WTC11 (cell line): ENCODE measurements at regions not wholly inside any gene's neighbourhood (a gene's known extent, or its start where the extent isn't known, plus 50 kb on each side); places are given as distances from the start of the nearest gene placed in this dataset.

Experiments used
- ATAC-seq: fragments of 200-7000 bp; cut with Tn5 transposase; 2 replicates; pipeline ENCODE4 v1.10.0; 2021; ENCODE audit warnings: mild to moderate bottlenecking, moderate library complexity
- CTCF ChIA-PET: fragments of 300-600 bp; sonication (Branson Sonifier 250); formaldehyde crosslinking; loops from one replicate; lab custom pipeline; 2021; ENCODE audit warnings: antibody characterized with exemption; lab: Charles Lee
- POLR2A ChIA-PET: fragments of 350-600 bp; sonication (Branson Sonifier 250); formaldehyde crosslinking; loops from one replicate; lab custom pipeline; 2021; ENCODE audit warnings: antibody characterized with exemption; lab: Charles Lee
- DNase-seq: peaks from one replicate; pipeline ENCODE4 v3.0.0; 2021; ENCODE audit warnings: low spot score
- H3K27ac Mint-ChIP-seq: 2 replicates; pipeline ENCODE4 v1.8.0; 2021; ENCODE audit warnings: mixed read lengths
- H3K27me3 Mint-ChIP-seq: 2 replicates; pipeline ENCODE4 v1.8.0; 2021; ENCODE audit warnings: low read depth, mild to moderate bottlenecking, moderate library complexity, mixed read lengths
- H3K36me3 Mint-ChIP-seq: 2 replicates; pipeline ENCODE4 v1.8.0; 2021; ENCODE audit warnings: mixed read lengths
- H3K4me1 Mint-ChIP-seq: 2 replicates; pipeline ENCODE4 v1.8.0; 2022; ENCODE audit warnings: mixed read lengths
- H3K4me3 Mint-ChIP-seq: 2 replicates; pipeline ENCODE4 v1.8.0; 2021; ENCODE audit warnings: mild to moderate bottlenecking, moderate library complexity, mixed read lengths
- H3K9me3 Mint-ChIP-seq: 2 replicates; pipeline ENCODE4 v1.8.0; 2021; ENCODE audit warnings: mixed read lengths
- ATF1 ChIP-seq: sonication (generic); formaldehyde crosslinking; IDR thresholded peaks from 2 replicates; pipeline ENCODE4 v1.8.1; 2023; ENCODE audit warnings: mild to moderate bottlenecking, moderate library complexity, missing genetic modification reagents
- CBFB ChIP-seq: sonication (generic); formaldehyde crosslinking; IDR thresholded peaks from 2 replicates; pipeline ENCODE4 v1.8.1; 2022; ENCODE audit warnings: mild to moderate bottlenecking, low read depth, missing genetic modification reagents
- FOXP1 ChIP-seq: sonication (generic); formaldehyde crosslinking; IDR thresholded peaks from 2 replicates; pipeline ENCODE4 v1.8.0; 2022; ENCODE audit warnings: missing genetic modification reagents, mild to moderate bottlenecking, moderate library complexity, borderline replicate concordance
- GABPB1 ChIP-seq: sonication (generic); formaldehyde crosslinking; IDR thresholded peaks from 2 replicates; pipeline ENCODE4 v1.8.1; 2023; ENCODE audit warnings: mild to moderate bottlenecking, missing genetic modification reagents
- GTF2I ChIP-seq: fragments of 250-450 bp; sonication (Bioruptor Pico); conservative IDR thresholded peaks from 2 replicates; pipeline ENCODE4 v1.4.0; 2021; ENCODE audit warnings: mild to moderate bottlenecking
- HMGA2 ChIP-seq: fragments of 250-450 bp; sonication (Bioruptor Pico); IDR thresholded peaks from 2 replicates; pipeline ENCODE4 v1.4.0; 2021; ENCODE audit warnings: mild to moderate bottlenecking, moderate library complexity
- JUN ChIP-seq: sonication (generic); formaldehyde crosslinking; IDR thresholded peaks from 2 replicates; pipeline ENCODE4 v1.8.0; 2023; ENCODE audit warnings: mild to moderate bottlenecking, missing genetic modification reagents
- MXD4 ChIP-seq: fragments of 250-450 bp; sonication (Bioruptor Pico); IDR thresholded peaks from 2 replicates; pipeline ENCODE4 v1.8.0; 2021; ENCODE audit warnings: mild to moderate bottlenecking, moderate library complexity, borderline replicate concordance
- NR1H2 ChIP-seq: sonication (generic); formaldehyde crosslinking; IDR thresholded peaks from 2 replicates; pipeline ENCODE4 v1.9.0; 2021; ENCODE audit warnings: mild to moderate bottlenecking, moderate library complexity, missing genetic modification reagents
- NR2C2 ChIP-seq: sonication (generic); formaldehyde crosslinking; IDR thresholded peaks from 2 replicates; pipeline ENCODE4 v1.8.0; 2022; ENCODE audit warnings: mild to moderate bottlenecking, missing genetic modification reagents
- PRRX2 ChIP-seq: fragments of 250-450 bp; sonication (Bioruptor Pico); IDR thresholded peaks from 2 replicates; pipeline ENCODE4 v1.8.0; 2021; ENCODE audit warnings: mild to moderate bottlenecking
- SOX15 ChIP-seq: fragments of 250-450 bp; sonication (Bioruptor Pico); IDR thresholded peaks from 2 replicates; pipeline ENCODE4 v1.9.0; 2021; ENCODE audit warnings: mild to moderate bottlenecking
- TCF7 ChIP-seq: sonication (generic); formaldehyde crosslinking; IDR thresholded peaks from 2 replicates; pipeline ENCODE4 v1.8.0; 2022; ENCODE audit warnings: mild to moderate bottlenecking, low read depth, missing genetic modification reagents, moderate library complexity
- TEAD4 ChIP-seq: sonication (generic); formaldehyde crosslinking; IDR thresholded peaks from 2 replicates; pipeline ENCODE4 v1.8.0; 2022; ENCODE audit warnings: mild to moderate bottlenecking, missing genetic modification reagents
- TP53 ChIP-seq: sonication (generic); formaldehyde crosslinking; IDR thresholded peaks from 2 replicates; pipeline ENCODE4 v1.8.1; 2023; ENCODE audit warnings: mild to moderate bottlenecking, missing genetic modification reagents
- ZBTB21 ChIP-seq: sonication (generic); formaldehyde crosslinking; IDR thresholded peaks from 2 replicates; pipeline ENCODE4 v1.8.1; 2023; ENCODE audit warnings: mild to moderate bottlenecking, missing genetic modification reagents, borderline replicate concordance
- ZNF138 ChIP-seq: sonication (generic); formaldehyde crosslinking; conservative IDR thresholded peaks from 2 replicates; pipeline ENCODE4 v1.8.1; 2022; ENCODE audit warnings: mild to moderate bottlenecking, moderate library complexity, missing genetic modification reagents
- ZNF671 ChIP-seq: fragments of 250-450 bp; sonication (Bioruptor Pico); IDR thresholded peaks from 2 replicates; pipeline ENCODE4 v1.8.0; 2021; ENCODE audit warnings: mild to moderate bottlenecking
- TF ChIP-seq, protein P1 (sequence below): sonication (generic); formaldehyde crosslinking; IDR thresholded peaks from 2 replicates; pipeline ENCODE4 v1.8.1; 2022; ENCODE audit warnings: mild to moderate bottlenecking, moderate library complexity, missing genetic modification reagents
- TF ChIP-seq, protein P2 (sequence below): sonication (generic); formaldehyde crosslinking; IDR thresholded peaks from 2 replicates; pipeline ENCODE4 v1.8.0; 2022; ENCODE audit warnings: mild to moderate bottlenecking, missing genetic modification reagents
- TF ChIP-seq, protein P3 (sequence below): sonication (generic); formaldehyde crosslinking; conservative IDR thresholded peaks from 2 replicates; pipeline ENCODE4 v1.8.1; 2023; ENCODE audit warnings: mild to moderate bottlenecking, low read depth, missing genetic modification reagents, moderate library complexity
- TF ChIP-seq, protein P4 (sequence below): fragments of 200-600 bp; IDR thresholded peaks from 2 replicates; pipeline ENCODE4 v1.8.0; 2022; ENCODE audit warnings: antibody characterized with exemption

DNA sequence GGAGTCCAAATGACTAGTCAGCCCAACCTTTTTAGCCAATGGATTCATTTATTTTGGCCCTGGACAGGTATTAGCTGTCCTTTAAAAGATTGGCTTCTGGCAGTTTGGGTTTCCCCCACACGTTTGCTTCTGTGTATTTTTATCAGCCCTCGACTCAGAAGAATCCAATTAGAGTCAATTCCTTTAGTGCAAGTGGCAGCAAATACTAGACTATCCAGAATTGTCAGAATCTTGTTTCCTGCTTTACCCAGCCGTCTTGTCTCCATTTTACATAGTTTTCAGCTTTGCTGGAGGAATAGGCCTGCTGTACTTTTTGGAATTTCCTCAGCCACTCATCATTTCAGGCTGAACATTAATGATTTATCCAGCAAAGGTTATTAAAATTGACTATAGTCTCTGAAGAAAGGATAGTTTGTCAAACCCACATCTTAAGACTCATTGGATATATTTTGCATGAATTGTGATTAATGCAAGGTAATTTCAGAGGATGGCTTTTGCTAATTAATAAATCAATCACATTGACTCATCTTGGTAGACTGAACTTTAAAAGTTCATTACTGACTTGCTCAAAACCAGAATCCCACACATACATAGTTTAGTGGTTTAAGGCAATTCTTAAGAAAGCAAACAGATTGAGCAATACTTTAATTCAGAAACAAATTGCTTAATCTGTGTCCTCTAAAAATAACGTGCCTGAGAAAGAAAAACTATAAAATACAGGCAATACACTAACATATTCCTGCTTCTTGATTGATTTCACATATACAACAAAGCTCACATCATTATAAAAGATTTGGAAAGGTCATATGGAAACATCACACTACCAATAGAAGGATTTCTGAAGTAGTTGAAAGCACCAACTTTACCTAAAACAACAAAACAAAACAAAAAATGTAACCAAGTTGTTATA lies 62.9 kb upstream of the ZNF217 start (continued):
- TF ChIP-seq, protein P1, sequence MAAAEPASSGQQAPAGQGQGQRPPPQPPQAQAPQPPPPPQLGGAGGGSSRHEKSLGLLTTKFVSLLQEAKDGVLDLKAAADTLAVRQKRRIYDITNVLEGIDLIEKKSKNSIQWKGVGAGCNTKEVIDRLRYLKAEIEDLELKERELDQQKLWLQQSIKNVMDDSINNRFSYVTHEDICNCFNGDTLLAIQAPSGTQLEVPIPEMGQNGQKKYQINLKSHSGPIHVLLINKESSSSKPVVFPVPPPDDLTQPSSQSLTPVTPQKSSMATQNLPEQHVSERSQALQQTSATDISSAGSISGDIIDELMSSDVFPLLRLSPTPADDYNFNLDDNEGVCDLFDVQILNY (CRISPR knock-in tag): no peak
- TF ChIP-seq CBFB (no peak), GTF2I (CRISPR knock-in tag) (no peak), ZBTB21 (CRISPR knock-in tag) (no peak), NR2C2 (CRISPR knock-in tag) (no peak), HMGA2 (CRISPR knock-in tag) (no peak), TEAD4 (CRISPR knock-in tag) (no peak)
- TF ChIP-seq, protein P2, sequence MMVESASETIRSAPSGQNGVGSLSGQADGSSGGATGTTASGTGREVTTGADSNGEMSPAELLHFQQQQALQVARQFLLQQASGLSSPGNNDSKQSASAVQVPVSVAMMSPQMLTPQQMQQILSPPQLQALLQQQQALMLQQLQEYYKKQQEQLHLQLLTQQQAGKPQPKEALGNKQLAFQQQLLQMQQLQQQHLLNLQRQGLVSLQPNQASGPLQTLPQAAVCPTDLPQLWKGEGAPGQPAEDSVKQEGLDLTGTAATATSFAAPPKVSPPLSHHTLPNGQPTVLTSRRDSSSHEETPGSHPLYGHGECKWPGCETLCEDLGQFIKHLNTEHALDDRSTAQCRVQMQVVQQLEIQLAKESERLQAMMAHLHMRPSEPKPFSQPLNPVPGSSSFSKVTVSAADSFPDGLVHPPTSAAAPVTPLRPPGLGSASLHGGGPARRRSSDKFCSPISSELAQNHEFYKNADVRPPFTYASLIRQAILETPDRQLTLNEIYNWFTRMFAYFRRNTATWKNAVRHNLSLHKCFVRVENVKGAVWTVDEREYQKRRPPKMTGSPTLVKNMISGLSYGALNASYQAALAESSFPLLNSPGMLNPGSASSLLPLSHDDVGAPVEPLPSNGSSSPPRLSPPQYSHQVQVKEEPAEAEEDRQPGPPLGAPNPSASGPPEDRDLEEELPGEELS (CRISPR knock-in tag): no peak
- TF ChIP-seq, all 79 proteins: peak for 0

DNA sequence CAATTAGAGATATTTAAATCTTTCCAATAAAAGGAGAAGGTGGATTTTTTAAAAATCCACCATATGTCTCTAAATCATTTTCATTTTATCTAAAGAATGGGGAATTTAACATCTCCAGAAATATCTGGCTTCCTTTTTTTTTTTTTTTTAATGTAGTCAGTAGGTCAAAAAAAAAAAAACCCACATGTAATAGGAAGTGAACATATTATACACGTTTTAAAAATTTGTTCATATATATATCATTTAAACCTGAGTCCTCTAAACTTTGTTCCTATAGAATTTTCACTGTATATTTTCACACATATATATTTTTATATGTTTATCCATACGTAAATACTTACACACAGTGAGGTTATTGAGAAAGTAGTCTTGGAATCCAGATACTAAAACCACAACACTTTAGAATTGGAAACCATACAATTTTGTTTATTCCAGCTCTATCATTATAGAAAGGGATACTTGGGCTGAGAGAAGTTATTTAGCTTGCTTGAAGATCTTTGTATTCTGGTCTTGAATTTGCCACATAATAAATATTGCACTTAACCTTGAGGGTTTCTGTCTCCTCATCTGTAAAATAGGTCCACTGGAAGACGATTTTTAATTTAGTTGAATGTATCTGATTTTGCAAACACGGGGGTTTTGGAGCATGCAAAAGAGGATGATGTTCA lies 62.1 kb upstream of the ZNF217 start:
- Mint-ChIP-seq H3K9me3 (no peaks in the 10 kb centered on the region), H3K4me3 (no peak overlapping the region), H3K4me1 (peaks cover 64% of the 10 kb centered on the region)
- ChIA-PET CTCF (interaction anchor here (1.1 kb wide), 1 partner anchor 13 kb away, joined by 3 read pairs; no protein-coding TSS in a partner anchor), POLR2A (interaction anchor here (0.6 kb wide), 1 partner anchor 31 kb away, joined by 3 read pairs; no protein-coding TSS in a partner anchor)
- TF ChIP-seq NR1H2 (CRISPR knock-in tag) (no peak), MXD4 (CRISPR knock-in tag) (no peak), SOX15 (CRISPR knock-in tag) (no peak)
- TF ChIP-seq, all 79 proteins: peak for 0
- peak overlapping the region; percentile 59; the same call in 1 of the 2 replicates for H3K27ac Mint-ChIP-seq
- ATAC-seq: no peak
- H3K36me3 Mint-ChIP-seq: no peaks in the 10 kb centered on the region
- H3K27me3 Mint-ChIP-seq: no peaks in the 10 kb centered on the region
- no peak for DNase-seq

DNA sequence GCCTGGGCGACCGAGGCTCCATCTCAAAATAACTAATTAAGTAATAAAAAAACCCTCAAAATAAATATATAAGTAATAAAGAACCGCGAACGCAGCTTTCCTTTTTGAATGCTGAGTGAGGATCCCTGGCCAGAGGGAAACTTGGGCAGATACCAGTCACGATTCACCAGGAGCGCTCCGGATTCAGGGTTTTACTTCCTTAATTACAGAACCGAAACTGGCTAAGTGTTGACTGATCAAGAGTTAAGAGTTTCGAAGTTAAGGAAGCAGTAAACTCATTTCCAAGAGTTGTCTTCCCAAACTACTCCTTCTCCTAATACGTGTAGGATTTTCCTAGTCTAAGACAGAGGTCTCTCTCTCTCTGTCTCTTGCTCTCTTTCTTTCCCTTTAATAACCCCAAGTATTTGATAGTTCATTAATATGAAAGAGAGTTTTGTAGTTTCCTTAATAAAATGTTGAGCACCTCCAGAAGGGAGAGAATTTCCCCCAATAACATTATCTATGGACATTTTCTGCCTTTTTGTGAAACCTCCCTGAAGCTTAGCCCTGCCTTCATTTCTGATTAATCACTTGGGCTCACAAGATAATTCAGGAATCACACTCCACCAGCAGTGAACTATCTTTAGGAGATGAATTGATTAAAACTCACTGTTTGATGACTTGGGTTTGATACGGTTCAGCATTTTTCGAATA lies 61.4 kb upstream of the ZNF217 start:
- H3K4me1 Mint-ChIP-seq: peaks cover 57% of the 10 kb centered on the region
- CTCF ChIA-PET: interaction anchor here (1.1 kb wide), 1 partner anchor 12 kb away, joined by 3 read pairs; no protein-coding TSS in a partner anchor
- POLR2A ChIA-PET: interaction anchor here (0.6 kb wide), 1 partner anchor 31 kb away, joined by 3 read pairs; no protein-coding TSS in a partner anchor
- H3K27me3 Mint-ChIP-seq: no peaks in the 10 kb centered on the region
- no peak overlapping the region for H3K27ac Mint-ChIP-seq
- no peaks in the 10 kb centered on the region for H3K9me3 Mint-ChIP-seq
- no peaks in the 10 kb centered on the region for H3K36me3 Mint-ChIP-seq
- ATAC-seq (no peak), DNase-seq (no peak)
- no peak overlapping the region for H3K4me3 Mint-ChIP-seq
- TF ChIP-seq ZNF138 (CRISPR knock-in tag): no peak
- no peak for TF ChIP-seq ATF1 (CRISPR knock-in tag)
- no peak for TF ChIP-seq TP53
- no peak for TF ChIP-seq ZNF671 (CRISPR knock-in tag)
- no peak for TF ChIP-seq FOXP1 (CRISPR knock-in tag)
- TF ChIP-seq, protein P3, sequence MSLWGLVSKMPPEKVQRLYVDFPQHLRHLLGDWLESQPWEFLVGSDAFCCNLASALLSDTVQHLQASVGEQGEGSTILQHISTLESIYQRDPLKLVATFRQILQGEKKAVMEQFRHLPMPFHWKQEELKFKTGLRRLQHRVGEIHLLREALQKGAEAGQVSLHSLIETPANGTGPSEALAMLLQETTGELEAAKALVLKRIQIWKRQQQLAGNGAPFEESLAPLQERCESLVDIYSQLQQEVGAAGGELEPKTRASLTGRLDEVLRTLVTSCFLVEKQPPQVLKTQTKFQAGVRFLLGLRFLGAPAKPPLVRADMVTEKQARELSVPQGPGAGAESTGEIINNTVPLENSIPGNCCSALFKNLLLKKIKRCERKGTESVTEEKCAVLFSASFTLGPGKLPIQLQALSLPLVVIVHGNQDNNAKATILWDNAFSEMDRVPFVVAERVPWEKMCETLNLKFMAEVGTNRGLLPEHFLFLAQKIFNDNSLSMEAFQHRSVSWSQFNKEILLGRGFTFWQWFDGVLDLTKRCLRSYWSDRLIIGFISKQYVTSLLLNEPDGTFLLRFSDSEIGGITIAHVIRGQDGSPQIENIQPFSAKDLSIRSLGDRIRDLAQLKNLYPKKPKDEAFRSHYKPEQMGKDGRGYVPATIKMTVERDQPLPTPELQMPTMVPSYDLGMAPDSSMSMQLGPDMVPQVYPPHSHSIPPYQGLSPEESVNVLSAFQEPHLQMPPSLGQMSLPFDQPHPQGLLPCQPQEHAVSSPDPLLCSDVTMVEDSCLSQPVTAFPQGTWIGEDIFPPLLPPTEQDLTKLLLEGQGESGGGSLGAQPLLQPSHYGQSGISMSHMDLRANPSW (CRISPR knock-in tag): no peak
- TF ChIP-seq GABPB1 (CRISPR knock-in tag): no peak
- TF ChIP-seq, protein P4, sequence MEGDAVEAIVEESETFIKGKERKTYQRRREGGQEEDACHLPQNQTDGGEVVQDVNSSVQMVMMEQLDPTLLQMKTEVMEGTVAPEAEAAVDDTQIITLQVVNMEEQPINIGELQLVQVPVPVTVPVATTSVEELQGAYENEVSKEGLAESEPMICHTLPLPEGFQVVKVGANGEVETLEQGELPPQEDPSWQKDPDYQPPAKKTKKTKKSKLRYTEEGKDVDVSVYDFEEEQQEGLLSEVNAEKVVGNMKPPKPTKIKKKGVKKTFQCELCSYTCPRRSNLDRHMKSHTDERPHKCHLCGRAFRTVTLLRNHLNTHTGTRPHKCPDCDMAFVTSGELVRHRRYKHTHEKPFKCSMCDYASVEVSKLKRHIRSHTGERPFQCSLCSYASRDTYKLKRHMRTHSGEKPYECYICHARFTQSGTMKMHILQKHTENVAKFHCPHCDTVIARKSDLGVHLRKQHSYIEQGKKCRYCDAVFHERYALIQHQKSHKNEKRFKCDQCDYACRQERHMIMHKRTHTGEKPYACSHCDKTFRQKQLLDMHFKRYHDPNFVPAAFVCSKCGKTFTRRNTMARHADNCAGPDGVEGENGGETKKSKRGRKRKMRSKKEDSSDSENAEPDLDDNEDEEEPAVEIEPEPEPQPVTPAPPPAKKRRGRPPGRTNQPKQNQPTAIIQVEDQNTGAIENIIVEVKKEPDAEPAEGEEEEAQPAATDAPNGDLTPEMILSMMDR: no peak
- TF ChIP-seq JUN: no peak
- TF ChIP-seq TCF7: no peak
- TF ChIP-seq PRRX2: no peak
